ENCODE measurements at regions not wholly inside any gene's neighbourhood (a gene's known extent, or its start where the extent isn't known, plus 50 kb on each side); places are given as distances from the start of the nearest gene placed in this dataset.

DNA sequence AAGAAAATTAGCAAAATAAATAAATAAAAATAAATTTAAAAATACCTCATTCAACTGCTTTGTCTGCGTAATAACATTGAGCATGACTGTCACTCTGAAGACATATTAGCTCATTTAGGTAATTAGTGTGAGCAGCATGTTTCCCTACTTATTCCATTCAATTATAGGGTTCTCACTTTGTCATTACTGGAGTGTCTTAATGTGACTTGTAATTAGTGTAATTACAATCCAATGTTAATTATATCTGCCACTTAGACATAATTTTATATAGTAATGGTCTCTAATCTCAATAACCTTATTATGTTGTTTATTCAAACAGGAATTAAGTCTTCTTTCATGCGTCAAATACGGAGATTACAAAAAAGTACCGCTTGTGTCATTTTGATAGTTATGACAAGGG, 893.9 kb upstream of the ACVR2A start:
- no peak for TF ChIP-seq EZH2 (IDR thresholded peaks at IDR 0.05; ENCODE audit: low read depth)
- TF ChIP-seq, protein P1, sequence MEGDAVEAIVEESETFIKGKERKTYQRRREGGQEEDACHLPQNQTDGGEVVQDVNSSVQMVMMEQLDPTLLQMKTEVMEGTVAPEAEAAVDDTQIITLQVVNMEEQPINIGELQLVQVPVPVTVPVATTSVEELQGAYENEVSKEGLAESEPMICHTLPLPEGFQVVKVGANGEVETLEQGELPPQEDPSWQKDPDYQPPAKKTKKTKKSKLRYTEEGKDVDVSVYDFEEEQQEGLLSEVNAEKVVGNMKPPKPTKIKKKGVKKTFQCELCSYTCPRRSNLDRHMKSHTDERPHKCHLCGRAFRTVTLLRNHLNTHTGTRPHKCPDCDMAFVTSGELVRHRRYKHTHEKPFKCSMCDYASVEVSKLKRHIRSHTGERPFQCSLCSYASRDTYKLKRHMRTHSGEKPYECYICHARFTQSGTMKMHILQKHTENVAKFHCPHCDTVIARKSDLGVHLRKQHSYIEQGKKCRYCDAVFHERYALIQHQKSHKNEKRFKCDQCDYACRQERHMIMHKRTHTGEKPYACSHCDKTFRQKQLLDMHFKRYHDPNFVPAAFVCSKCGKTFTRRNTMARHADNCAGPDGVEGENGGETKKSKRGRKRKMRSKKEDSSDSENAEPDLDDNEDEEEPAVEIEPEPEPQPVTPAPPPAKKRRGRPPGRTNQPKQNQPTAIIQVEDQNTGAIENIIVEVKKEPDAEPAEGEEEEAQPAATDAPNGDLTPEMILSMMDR (conservative IDR thresholded peaks at IDR 0.05) = no peak
- BruUV-seq (replicated peaks) = no TSS peak
- POLR2A ChIA-PET (ENCODE audit: unreplicated experiment) = no interaction called here

DNA sequence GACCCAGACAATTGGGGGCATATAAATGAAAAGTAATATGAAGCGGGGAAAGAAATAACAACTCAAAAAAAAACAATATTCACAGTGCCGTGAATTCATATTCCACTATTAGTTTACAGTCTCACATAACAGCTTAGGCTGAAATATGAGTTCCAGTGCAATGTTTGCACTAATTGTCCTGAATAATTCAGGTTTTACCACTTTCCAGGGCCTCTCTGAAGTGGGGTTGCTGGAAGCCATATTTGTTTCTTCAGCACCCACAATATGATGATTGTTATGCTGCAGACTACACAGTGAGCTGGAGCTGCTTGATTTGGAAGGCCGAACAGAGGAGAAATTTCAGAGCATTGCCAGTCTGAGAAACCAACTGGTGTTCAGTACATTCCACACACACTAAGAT, 894.5 kb upstream of the ACVR2A start:
- DNase-seq = no peak
- CTCF ChIA-PET = no interaction called here

More for the DNA sequence above, 893.9 kb upstream of the ACVR2A start:
- H3K27me3 ChIP-seq (ENCODE audit: insufficient read depth, low read depth) = no peaks in the 10 kb centered on the region
- H3K9me3 ChIP-seq (ENCODE audit: insufficient read depth, low read depth) = no peaks in the 10 kb centered on the region
- no peaks in the 10 kb centered on the region for H3F3A ChIP-seq (ENCODE audit: insufficient read depth, low read depth)
- no peaks in the 10 kb centered on the region for H4K20me1 ChIP-seq (ENCODE audit: insufficient read depth)
- no peaks in the 10 kb centered on the region for H3K9me2 ChIP-seq (ENCODE audit: insufficient read depth)
- no peak for DNase-seq
- H3K36me3 ChIP-seq (ENCODE audit: low read depth) = no peaks in the 10 kb centered on the region
- CTCF ChIA-PET = no interaction called here
- no peak overlapping the region for H3K27ac ChIP-seq
- H3K79me2 ChIP-seq (ENCODE audit: low read depth) = no peaks in the 10 kb centered on the region
- H3K4me3 ChIP-seq = no peak overlapping the region
- intact Hi-C loops (cut with micrococcal nuclease; ENCODE audit: unreplicated experiment) = no loop called here
- no peaks in the 10 kb centered on the region for H3K4me1 ChIP-seq (replicated peaks; ENCODE audit: insufficient read depth)
- H2AFZ ChIP-seq = no peak overlapping the region
- no peak overlapping the region for H3K4me2 ChIP-seq

DNA sequence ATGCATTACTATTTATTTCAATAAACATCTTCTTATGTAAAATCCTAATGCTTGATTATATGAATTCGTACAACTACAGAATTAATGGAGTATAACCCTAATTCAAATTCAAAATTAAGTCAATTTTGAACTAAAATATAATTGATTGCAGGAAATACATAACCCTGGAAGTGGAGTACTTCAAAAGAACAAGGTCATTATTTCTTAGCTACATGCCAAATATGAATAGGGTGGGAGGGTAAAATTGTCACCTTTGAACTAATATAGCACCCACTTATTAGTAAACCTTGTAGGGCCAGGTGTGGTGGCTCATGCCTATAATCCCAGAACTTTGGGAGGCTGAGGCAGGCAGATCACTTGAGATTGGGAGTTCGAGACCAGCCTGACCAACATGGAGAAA, 895.4 kb upstream of the ACVR2A start:
- Histone ChIP-seq H3K4me2 (no peak overlapping the region), H3K4me3 (no peak overlapping the region), H3K79me2 (ENCODE audit: low read depth) (no peaks in the 10 kb centered on the region), H3K36me3 (ENCODE audit: low read depth) (no peaks in the 10 kb centered on the region), H3K27me3 (ENCODE audit: insufficient read depth, low read depth) (no peaks in the 10 kb centered on the region), H3K9me3 (ENCODE audit: insufficient read depth, low read depth) (no peaks in the 10 kb centered on the region), H3F3A (ENCODE audit: insufficient read depth, low read depth) (no peaks in the 10 kb centered on the region), H4K20me1 (ENCODE audit: insufficient read depth) (no peaks in the 10 kb centered on the region), H3K27ac (no peak overlapping the region), H3K4me1 (replicated peaks; ENCODE audit: insufficient read depth) (no peaks in the 10 kb centered on the region), H3K9me2 (ENCODE audit: insufficient read depth) (no peaks in the 10 kb centered on the region), H2AFZ (no peak overlapping the region)
- CTCF ChIA-PET = no interaction called here
- POLR2A ChIA-PET (ENCODE audit: unreplicated experiment) = no interaction called here
- BruUV-seq (replicated peaks) = no TSS peak
- no peak for DNase-seq
- intact Hi-C loops (cut with micrococcal nuclease; ENCODE audit: unreplicated experiment) = no loop called here
- TF ChIP-seq, protein P1 (conservative IDR thresholded peaks at IDR 0.05) = no peak
- TF ChIP-seq EZH2 (IDR thresholded peaks at IDR 0.05; ENCODE audit: low read depth) = no peak

More for the DNA sequence above, 894.5 kb upstream of the ACVR2A start:
- H3K4me2 ChIP-seq = no peak overlapping the region
- H3K9me2 ChIP-seq (ENCODE audit: insufficient read depth) = no peaks in the 10 kb centered on the region
- H3K27ac ChIP-seq = no peak overlapping the region
- intact Hi-C loops (cut with micrococcal nuclease; ENCODE audit: unreplicated experiment) = no loop called here
- no peak overlapping the region for H2AFZ ChIP-seq
- no peaks in the 10 kb centered on the region for H3K36me3 ChIP-seq (ENCODE audit: low read depth)
- no peaks in the 10 kb centered on the region for H3K9me3 ChIP-seq (ENCODE audit: insufficient read depth, low read depth)
- H3K79me2 ChIP-seq (ENCODE audit: low read depth) = no peaks in the 10 kb centered on the region
- H3K4me3 ChIP-seq = no peak overlapping the region
- H3K4me1 ChIP-seq (replicated peaks; ENCODE audit: insufficient read depth) = no peaks in the 10 kb centered on the region
- H3K27me3 ChIP-seq (ENCODE audit: insufficient read depth, low read depth) = no peaks in the 10 kb centered on the region
- no peaks in the 10 kb centered on the region for H3F3A ChIP-seq (ENCODE audit: insufficient read depth, low read depth)
- TF ChIP-seq, protein P1 (conservative IDR thresholded peaks at IDR 0.05) = no peak
- TF ChIP-seq EZH2 (IDR thresholded peaks at IDR 0.05; ENCODE audit: low read depth) = no peak
- POLR2A ChIA-PET (ENCODE audit: unreplicated experiment) = no interaction called here
- H4K20me1 ChIP-seq (ENCODE audit: insufficient read depth) = no peaks in the 10 kb centered on the region
- no TSS peak for BruUV-seq (replicated peaks)
